Sigmoid colon (tissue), 6 donors: ENCODE measurements at regions not wholly inside any gene's neighbourhood (a gene's known extent, or its start where the extent isn't known, plus 50 kb on each side); places are given as distances from the start of the nearest gene placed in this dataset.
"Not testable (repeated sequence)": the region's sequence is repeated elsewhere in the genome, so short reads cannot be mapped to it uniquely, and the experiment has no call there.

Experiments used
- DNase-seq: peaks from one replicate; pipeline ENCODE4 v3.0.0-alpha.2; 2019
- H3K27ac ChIP-seq, 4 donors: fragments of 200-600 bp; sonication (generic); one replicate each; pipeline ENCODE4 v1.5.1; 2016 to 2019; ENCODE audit warnings: mild to moderate bottlenecking in 1 of 4
- H3K27me3 ChIP-seq, 3 donors: fragments of 200-600 bp; sonication (generic); one replicate each; pipeline ENCODE4 v1.5.1; 2019; ENCODE audit warnings: mild to moderate bottlenecking in 1 of 3
- H3K36me3 ChIP-seq, 4 donors: fragments of 200-600 bp; sonication (generic); one replicate each; pipeline ENCODE4 v1.5.1; 2016 to 2019
- H3K4me1 ChIP-seq, 4 donors: fragments of 200-600 bp; sonication (generic); one replicate each; pipeline ENCODE4 v1.5.1; 2017 to 2019
- H3K4me3 ChIP-seq, 4 donors: fragments of 200-600 bp; sonication (generic); one replicate each; pipeline ENCODE4 v1.5.1; 2017 to 2019; ENCODE audit warnings: mild to moderate bottlenecking in 2 of 4, moderate library complexity in 1 of 4
- H3K9me3 ChIP-seq, 4 donors: fragments of 200-600 bp in 3 of 4; sonication (generic) in 3 of 4; one replicate each; pipeline versions ENCODE4 v1.5.1 to v1.6.1; 2013 to 2019
- CTCF ChIP-seq, 4 experiments: fragments of 450-650 bp in 3 of 4; fragments of 200-600 bp in 1 of 4; IDR thresholded peaks; one replicate each; pipeline ENCODE4 v1.5.1; 2016 to 2019; ENCODE audit warnings: antibody characterized with exemption in 4 of 4, mild to moderate bottlenecking in 3 of 4, moderate library complexity in 2 of 4
- EP300 ChIP-seq, 4 donors: sonication (generic); formaldehyde crosslinking; IDR thresholded peaks; one replicate each; pipeline ENCODE4 v1.6.1; 2017; ENCODE audit warnings: antibody characterized with exemption in 4 of 4
- POLR2A ChIP-seq, 2 donors: fragments of 450-650 bp; IDR thresholded peaks; one replicate each; pipeline ENCODE4 v1.6.1; 2016; ENCODE audit warnings: antibody characterized with exemption in 2 of 2, mild to moderate bottlenecking in 2 of 2, moderate library complexity in 2 of 2
- POLR2AphosphoS5 ChIP-seq, 4 donors: sonication (generic); formaldehyde crosslinking; IDR thresholded peaks; one replicate each; pipeline ENCODE4 v1.6.1; 2017; ENCODE audit warnings: antibody characterized with exemption in 4 of 4
- WGBS, 2 donors: extraction: QIAGEN DNeasy Blood & Tissue Kit; methylation state at CpG; one replicate each; pipeline ENCODE4 v1.1.7; 2013; 5-methylcytosine and 5-hydroxymethylcytosine counted together
- intact Hi-C: fragments of 100-400 bp; cut with DNase I; formaldehyde crosslinking; loops from one replicate; pipeline ENCODE4 v1.15.1; 2023
- donor health status: healthy with polysubstance abuse.
- donor health status: healthy.

- DNase-seq = peak; percentile 46
- Histone ChIP-seq H3K9me3 (no peaks in the 10 kb centered on the region), H3K4me3 (no peak overlapping the region), H3K36me3 (no peaks in the 10 kb centered on the region), H3K27ac (no peak overlapping the region), H3K27me3 (peaks cover 0 to 91% (median 56%) of the 10 kb centered on the region in 3 donors), H3K4me1 (no peaks in the 10 kb centered on the region)
- intact Hi-C loops = no loop called here
- WGBS, 2 donors = 75 to 83% methylated on average over 30 of the region's 30 CpGs
- TF ChIP-seq CTCF (IDR thresholded peaks at IDR 0.05) (no peak), POLR2AphosphoS5 (IDR thresholded peaks at IDR 0.05) (no peak), POLR2A (IDR thresholded peaks at IDR 0.05) (no peak), EP300 (IDR thresholded peaks at IDR 0.05) (no peak)
Observed at GRCh38 chr7:1351881-1352625, 107.2 kb downstream of the MICALL2 start.

GRCh38 chr7:1352656-1353271 lies 106.5 kb downstream of the MICALL2 start:
- intact Hi-C loops = no loop called here
- no peaks in the 10 kb centered on the region for H3K36me3 ChIP-seq
- WGBS, 2 donors = 56 to 76% methylated on average over 27 of the region's 27 CpGs
- no peak overlapping the region for H3K27ac ChIP-seq
- H3K27me3 ChIP-seq = peaks cover 0 to 91% (median 52%) of the 10 kb centered on the region in 3 donors
- no peaks in the 10 kb centered on the region for H3K4me1 ChIP-seq
- no peak for TF ChIP-seq POLR2AphosphoS5 (IDR thresholded peaks at IDR 0.05)
- no peak for TF ChIP-seq POLR2A (IDR thresholded peaks at IDR 0.05)
- TF ChIP-seq CTCF (IDR thresholded peaks at IDR 0.05) = no peak
- no peak for TF ChIP-seq EP300 (IDR thresholded peaks at IDR 0.05)
- DNase-seq = peak; percentile 18
- H3K4me3 ChIP-seq = no peak overlapping the region
- H3K9me3 ChIP-seq = no peaks in the 10 kb centered on the region

GRCh38 chr7:1354661-1355567 lies 104.4 kb downstream of the MICALL2 start:
- H3K9me3 ChIP-seq = peaks cover 0 to under 1% (median 0%) of the 10 kb centered on the region in 4 donors
- H3K4me1 ChIP-seq = no peaks in the 10 kb centered on the region
- H3K27me3 ChIP-seq = peaks cover 0 to 73% (median 44%) of the 10 kb centered on the region in 3 donors
- H3K36me3 ChIP-seq = no peaks in the 10 kb centered on the region
- TF ChIP-seq POLR2A (IDR thresholded peaks at IDR 0.05) (no peak), POLR2AphosphoS5 (IDR thresholded peaks at IDR 0.05) (no peak), EP300 (IDR thresholded peaks at IDR 0.05) (no peak), CTCF (IDR thresholded peaks at IDR 0.05) (no peak)
- H3K27ac ChIP-seq = no peak overlapping the region
- intact Hi-C loops = no loop called here
- WGBS, 2 donors = 19 to 64% methylated on average over 32 of the region's 32 CpGs
- H3K4me3 ChIP-seq = no peak overlapping the region
- peak; percentile 46 for DNase-seq

GRCh38 chr7:1355568-1356340 lies 103.5 kb downstream of the MICALL2 start:
- Histone ChIP-seq H3K4me1 (no peaks in the 10 kb centered on the region), H3K9me3 (peaks cover 0 to 1% (median 0%) of the 10 kb centered on the region in 4 donors), H3K4me3 (no peak overlapping the region), H3K36me3 (no peaks in the 10 kb centered on the region), H3K27ac (no peak overlapping the region), H3K27me3 (peaks cover 0 to 72% (median 44%) of the 10 kb centered on the region in 3 donors)
- WGBS, 2 donors = 26 to 61% methylated on average over 24 of the region's 24 CpGs
- intact Hi-C loops = no loop called here
- TF ChIP-seq POLR2AphosphoS5 (IDR thresholded peaks at IDR 0.05) = no peak
- no peak for TF ChIP-seq CTCF (IDR thresholded peaks at IDR 0.05)
- TF ChIP-seq EP300 (IDR thresholded peaks at IDR 0.05) = no peak
- TF ChIP-seq POLR2A (IDR thresholded peaks at IDR 0.05) = no peak
- peak; percentile 40 for DNase-seq

- H3K27ac ChIP-seq, DNase-seq, H3K36me3 ChIP-seq, intact Hi-C loops, H3K4me3 ChIP-seq, H3K4me1 ChIP-seq, H3K9me3 ChIP-seq: not testable (repeated sequence)
- 93 to 96% methylated on average over 6 of the region's 6 CpGs for WGBS, 2 donors
- peaks cover 0 to 62% (median 38%) of the 10 kb centered on the region in 3 donors for H3K27me3 ChIP-seq
Observed at GRCh38 chr7:1356853-1357252, 102.4 kb downstream of the MICALL2 start.

- DNase-seq, H3K4me3 ChIP-seq, H3K27ac ChIP-seq, H3K4me1 ChIP-seq, intact Hi-C loops, H3K9me3 ChIP-seq, H3K36me3 ChIP-seq: not testable (repeated sequence)
- WGBS, 2 donors = 97 to 98% methylated on average over 3 of the region's 3 CpGs
- peaks cover 0 to 59% (median 34%) of the 10 kb centered on the region in 3 donors for H3K27me3 ChIP-seq
Observed at GRCh38 chr7:1357260-1357600, 102.0 kb downstream of the MICALL2 start.
